SHP77 treated with DMSO at 0.1 percent for 48 hours (cell line): ENCODE measurements at regions not wholly inside any gene's neighbourhood (a gene's known extent, or its start where the extent isn't known, plus 50 kb on each side); places are given as distances from the start of the nearest gene placed in this dataset.
"Not testable (repeated sequence)": the region's sequence is repeated elsewhere in the genome, so short reads cannot be mapped to it uniquely, and the experiment has no call there.

ENCODE experiments used
- DNase-seq: peaks from one replicate; lab custom pipeline; 2025; lab: John Stamatoyannopoulos, UW

DNA sequence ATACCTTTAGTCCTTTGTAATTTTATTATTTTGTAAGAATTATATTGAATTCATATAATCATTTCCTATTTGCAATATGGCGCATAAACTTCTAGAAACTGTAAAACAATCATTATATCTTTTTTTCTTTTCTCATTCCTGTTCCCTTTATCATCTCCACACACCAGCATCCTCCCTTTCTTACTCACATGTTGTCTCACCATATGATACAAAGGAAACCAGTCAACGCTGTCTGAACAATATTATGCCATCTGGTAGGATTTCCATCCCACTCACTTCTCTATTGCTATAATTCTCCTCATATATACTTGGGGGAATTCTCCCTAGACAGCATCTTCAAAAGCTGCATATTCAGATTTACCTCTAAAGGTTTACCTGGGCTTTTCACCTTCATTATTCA lies 389.8 kb downstream of the NDFIP2 start:
- no peak for DNase-seq

DNA sequence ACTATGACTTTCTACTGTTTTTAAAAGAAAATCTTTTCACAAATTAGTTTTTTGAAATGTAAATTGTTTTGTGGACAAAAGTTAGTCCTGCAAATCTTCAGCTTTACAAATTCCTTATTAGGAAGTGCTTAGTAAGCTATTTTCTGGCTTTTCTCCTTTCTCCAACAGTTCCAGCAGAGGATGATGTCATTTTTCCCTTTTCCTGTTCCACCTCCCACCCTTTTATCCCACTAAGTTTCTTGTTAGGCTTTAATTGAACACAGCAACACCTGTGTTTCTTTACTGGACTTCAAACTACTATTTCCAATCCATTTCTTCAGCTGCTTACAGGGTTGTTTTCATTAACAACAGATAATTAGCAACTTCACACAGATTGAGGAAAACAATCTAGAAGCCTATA lies 389.2 kb downstream of the NDFIP2 start:
- no peak for DNase-seq

DNA sequence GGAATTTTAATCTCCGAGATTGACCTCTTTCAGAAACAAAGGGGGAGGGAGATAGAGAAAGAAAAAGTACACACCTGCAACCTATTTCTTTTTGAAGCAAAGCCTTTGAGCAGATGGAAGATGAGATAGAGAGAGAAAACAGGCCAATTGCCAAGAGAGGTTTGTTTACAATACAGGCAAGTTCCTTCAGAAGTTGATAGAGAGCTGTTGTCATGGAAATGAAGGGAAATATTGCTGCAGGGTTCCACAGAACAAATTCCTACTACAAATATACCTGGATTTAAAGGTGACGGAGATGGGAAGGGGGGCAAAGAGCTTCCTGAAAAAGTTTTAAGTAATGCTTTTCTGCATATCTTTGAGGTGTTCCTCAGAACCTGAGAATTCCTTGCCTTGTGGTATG lies 388.4 kb downstream of the NDFIP2 start:
- no peak for DNase-seq

DNA sequence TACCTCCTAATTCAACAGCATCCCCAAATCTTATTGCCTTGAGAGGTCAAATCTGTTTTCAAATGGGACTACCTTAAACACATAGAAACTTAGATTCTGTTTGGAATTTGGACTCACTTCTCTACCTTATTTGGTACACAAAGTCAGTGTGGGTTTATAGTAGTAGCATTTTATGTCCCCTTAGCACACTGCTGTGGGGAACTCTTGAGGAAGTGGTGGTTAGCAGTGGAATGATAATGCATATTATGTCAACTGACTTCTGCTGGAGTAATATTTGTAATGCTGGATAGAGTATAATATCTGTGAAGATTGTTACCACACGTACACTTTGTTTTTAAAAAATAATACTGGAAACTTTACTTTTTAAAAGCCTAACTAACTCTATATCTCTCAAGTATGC lies 386.3 kb downstream of the NDFIP2 start:
- no peak for DNase-seq

DNA sequence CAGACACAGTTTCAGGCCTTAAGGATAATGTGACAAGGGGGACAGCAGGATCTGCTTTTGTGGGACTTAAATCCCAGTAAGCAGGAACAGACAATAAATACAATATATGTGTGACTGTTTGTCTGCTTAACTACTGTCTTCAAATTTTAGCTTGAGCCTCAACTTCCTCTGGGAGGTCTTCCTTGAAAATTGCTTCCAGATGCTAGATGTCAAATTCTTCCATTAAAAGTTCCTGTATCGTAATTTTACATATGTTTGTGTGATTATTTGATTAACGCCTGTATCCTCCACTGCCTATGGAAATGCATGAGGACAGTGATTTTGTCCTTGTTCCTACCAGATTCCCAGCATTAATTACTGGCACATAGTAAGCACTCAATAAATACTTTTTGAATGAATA lies 385.5 kb downstream of the NDFIP2 start:
- DNase-seq: no peak

DNA sequence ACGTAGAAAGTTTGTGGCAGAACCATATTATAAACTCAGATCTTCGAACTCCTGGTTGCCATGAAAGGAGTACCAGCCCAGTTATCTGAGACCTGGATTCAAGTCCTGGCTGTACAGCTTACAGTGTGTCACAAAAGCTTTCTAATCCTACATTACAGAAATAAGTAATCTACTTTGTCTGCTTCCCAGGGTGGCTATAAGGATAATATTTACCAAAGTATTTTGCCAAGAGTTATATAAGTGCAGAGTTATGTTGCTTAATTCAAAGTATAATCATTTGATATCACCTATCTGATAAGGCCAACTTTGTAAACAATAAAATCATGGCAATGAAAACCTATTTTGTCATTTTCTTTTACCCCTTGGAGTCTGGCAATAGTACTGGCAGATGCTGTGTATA lies 381.6 kb downstream of the NDFIP2 start:
- DNase-seq: no peak

DNA sequence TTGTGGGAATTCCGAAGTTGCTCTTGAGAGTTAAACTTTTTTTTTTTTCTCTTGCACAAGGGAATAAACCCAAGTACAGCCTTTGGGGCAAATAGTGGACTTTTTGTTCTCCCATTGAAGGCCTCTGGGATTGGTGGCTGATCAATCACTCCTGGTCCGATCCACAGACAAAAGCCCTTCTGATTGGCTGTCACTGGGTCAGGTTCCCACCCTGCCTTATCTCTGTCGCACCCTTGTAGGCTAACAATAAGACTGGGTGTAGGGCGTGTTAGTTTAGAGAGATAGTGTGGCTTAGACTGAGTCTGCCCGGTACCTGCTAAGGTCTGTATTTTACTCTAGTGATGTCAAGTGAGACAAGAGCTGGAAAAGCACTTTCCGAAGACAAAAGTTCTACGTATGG lies 380.8 kb downstream of the NDFIP2 start:
- DNase-seq: no peak

DNA sequence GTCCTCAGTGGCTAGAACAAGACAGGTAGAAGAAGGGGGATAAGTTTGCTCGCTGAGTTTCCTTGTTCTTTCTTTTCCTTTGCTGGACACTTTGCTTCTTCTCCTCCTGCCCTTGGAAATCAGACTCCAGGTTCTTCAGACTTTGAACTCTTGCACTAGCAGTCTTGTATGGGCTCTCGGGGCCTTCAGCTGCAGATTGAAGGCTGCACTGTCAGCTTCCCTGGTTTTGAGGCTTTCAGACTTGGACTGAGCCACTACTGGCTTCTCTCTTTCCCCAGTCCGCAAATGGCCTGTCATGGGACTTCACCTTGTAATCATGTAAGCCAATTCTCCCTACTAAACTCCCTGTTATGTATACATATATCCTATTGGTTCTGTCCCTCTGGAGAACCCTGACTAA lies 379.8 kb downstream of the NDFIP2 start:
- DNase-seq: no peak

DNA sequence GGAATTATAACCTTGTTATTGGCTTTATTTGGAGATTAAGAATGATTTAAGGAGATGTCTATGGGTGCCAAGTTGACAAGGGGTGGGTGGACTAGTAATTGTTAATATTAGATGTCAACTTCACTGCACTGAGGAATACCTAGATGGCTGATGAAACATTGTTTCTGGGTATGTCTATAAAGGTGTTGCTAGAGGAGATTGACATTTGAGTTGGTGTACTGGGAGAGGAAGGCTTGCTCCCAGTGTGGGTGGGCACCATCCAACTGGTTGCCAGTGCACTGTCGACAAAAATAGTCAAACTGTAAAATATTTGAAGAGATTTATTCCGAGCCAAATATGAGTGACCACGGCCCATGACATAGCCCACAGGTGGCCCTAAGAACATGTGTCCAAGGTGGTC lies 378.8 kb downstream of the NDFIP2 start:
- DNase-seq: no peak

DNA sequence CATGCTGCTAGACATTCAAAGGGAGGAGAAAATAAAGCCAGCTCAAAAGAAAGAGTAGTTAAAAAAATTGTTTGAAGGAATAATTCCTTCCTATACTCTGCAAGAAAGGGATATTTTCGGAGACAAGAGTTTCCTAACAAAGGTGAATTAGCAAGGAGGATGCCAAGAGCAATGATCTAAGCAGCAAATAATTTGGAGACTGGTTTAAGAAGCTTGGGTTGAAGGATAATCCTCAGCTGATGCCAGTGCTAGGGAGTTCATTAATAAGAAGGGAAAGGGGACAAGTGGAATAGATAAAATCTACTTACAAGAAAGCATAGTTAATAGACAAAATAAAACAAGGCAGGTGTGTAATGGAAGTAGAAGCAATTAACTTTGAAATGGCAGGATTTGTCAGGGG lies 372.3 kb downstream of the NDFIP2 start:
- no peak for DNase-seq

DNA sequence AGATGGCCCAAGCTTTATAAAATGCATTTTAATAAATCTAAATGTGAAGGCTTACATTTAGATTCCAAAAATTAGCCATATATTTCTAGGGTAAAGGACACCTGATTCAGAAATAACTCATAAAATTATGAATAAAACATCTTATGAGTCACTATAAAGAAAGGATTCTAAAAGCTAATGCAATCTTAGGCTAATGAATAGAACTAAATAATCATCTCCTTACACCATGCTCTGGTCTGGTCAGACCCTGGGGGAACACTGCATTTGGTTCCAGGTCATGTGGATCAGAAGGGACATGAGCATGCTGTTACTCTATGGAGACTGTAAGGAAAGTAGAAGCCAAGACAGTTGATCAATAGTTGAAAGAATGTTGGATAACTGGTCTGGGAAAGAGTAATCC lies 370.4 kb downstream of the NDFIP2 start:
- no peak for DNase-seq

DNA sequence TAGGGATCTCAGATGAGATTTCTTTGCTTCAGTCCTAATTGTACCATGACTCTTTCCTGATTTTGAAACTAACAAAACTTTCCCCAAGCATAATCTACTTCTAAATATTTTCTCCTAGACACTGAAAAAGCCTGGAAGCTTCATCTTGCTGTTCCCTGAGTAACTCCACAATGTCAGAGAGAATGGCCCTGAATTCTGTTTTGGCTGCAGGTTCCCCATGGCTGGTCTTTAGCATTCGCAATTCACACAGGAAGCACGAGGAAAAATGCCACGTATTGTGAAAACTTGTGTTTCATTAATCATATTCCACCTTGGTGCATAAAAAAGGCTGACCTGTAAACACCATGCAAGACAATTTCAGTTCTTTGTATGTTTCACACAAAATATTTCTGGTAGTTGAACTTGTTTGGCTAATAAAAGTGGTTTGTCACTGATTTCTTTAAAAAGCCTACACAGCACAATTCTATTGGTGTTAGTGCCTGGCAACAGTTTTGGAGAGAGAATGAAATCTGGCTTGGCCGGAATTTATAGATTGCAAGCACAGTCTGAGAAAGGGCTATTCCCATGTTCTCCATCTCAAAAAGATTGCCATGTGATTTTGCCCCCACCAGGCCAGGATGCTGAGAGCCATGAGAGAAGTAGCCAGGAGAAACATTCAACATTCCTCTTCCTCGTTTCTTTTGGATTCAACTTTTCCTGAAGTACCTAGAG lies 367.1 kb downstream of the NDFIP2 start:
- DNase-seq: no peak

DNA sequence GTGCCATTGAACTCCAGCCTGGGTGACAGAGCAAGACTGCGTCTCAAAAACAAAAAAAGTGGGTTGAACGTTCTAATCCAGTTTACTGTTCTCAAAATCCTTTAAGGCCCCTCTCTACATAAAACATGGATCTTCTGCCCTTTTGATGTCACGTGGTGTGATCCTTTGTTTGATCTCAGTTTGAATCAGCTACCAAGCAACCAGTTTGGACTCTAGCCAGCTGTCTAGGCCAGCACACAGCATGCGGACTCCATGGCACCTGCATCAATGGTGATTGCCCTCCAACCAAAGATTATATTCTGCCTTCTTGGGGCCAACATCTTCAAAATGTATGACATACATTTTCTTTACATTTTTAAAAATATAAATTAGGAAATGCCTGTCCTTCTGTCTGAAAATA lies 365.4 kb downstream of the NDFIP2 start:
- no peak for DNase-seq

DNA sequence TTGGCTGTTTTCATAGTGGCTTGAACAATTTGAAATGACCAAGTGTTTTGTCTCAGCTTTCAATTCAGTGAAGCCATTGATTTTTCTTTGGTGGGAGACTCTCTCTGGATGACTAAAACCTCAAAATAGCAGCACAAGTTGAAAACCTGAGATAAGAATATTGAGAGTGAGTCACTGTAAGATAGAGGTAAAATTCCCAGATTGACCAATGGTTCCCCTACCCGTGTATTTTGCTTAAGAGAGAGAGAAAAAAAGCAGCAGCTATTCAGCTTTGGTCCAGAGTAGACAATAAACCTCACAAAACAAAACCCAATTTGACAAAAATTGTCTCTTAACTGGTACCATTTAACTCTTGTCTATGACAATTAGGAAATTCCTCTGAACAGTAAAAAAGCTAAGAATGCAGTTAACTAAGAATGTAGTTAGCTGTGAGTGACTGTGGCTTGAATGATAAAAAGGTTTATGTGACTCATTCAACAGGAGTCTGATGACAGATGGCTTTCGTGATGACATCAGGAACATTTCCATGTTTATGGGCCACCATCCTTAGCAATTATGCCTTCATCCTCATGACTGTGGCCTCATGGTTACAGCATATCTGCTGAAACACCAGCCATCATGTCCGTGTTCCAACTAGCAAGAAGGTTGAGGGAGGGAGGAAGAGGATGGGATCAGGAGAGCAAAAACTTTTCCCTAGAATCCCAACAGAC lies 356.9 kb downstream of the NDFIP2 start:
- no peak for DNase-seq

DNA sequence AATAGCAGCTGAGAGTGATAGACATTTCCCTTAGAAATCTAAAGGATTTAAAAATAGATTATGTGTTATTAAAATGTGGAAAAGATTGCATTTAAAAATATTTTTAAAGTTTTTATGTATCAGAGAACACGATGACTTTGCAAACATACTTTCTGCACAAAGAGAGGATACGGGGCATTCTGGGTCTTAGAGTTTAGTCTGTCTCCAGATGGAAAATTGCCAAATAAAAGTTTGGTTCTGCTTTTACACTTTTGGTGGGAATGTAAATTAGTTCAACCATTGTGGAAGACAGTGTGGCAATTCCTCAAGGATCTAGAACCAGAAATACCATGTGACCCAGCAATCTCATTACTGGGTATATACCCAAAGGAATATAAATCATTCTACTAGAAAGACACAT lies 355.2 kb downstream of the NDFIP2 start:
- not testable (repeated sequence) for DNase-seq

DNA sequence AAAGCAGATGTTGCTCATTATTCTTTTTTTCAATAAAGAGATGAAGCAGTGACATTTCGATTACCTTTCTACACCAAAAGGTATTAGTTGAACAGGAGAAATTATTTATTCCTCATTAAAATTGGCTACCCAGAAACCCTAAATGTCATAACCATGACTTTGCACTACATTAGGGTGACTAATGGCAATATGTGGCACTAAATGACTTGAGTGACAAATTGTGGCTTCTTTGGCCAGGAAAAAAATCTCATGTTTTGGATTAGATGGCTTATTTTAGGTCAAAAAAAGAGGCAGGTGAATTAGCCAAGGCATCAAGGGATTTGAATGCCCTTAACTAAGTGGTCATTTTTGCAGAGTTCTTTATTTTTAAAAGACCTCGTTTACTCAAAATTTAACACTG lies 353.9 kb downstream of the NDFIP2 start:
- no peak for DNase-seq

DNA sequence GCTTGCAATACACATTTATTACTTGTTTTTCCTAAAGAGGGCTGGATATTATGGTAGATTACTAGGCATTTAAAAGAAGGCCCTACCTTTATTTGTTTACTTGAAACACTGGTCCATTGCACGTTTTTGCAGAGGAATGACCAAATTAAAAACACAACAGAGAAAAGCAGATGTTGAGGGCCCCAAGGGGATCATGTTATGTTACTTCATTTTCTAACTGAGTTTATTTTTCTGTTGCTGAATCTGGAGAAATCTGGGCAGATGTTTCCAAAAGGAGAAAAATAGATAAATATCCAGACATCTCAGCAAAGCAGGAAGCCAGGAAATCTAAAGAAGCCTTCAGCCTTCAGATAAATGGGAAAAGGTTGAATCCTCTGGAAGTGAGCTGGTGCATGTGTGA lies 353.0 kb downstream of the NDFIP2 start:
- no peak for DNase-seq

DNA sequence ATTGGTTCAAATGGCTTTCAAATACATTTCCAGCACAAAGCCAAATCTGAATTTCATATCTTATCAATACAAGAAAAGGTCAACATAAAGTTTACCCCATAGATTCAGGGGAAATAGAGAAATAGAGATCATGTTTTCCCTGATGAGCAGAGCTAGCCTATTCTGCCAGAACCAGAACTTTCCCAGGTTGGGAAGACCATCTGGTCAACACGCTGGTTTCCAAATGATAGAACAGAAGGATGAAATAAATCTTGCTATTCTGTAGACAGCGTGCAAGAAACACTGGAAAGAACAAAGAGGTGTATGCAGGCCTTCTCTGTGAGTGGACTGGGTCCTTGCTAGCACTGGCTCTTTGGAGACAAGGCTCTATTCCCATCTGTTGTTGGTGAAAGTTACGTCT lies 350.6 kb downstream of the NDFIP2 start:
- DNase-seq: no peak

DNA sequence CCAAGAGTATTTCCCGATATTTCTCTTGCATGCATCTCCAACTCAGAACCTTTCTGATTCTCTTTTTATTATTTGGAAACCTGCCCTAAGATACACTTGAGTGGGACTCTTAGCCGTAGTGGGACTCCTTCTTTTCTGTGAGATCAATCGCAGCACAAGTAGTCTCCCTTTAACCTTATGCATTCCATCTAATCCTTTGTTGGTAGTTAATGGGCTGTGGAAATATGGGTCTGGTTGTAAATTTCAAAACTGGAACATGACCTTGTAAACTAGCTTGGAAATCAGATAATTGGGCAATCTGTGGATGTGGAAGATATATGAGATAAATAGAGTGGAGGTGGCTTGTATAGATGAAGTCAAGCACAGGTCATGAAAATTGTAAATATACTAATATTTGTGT lies 350.0 kb downstream of the NDFIP2 start:
- no peak for DNase-seq

DNA sequence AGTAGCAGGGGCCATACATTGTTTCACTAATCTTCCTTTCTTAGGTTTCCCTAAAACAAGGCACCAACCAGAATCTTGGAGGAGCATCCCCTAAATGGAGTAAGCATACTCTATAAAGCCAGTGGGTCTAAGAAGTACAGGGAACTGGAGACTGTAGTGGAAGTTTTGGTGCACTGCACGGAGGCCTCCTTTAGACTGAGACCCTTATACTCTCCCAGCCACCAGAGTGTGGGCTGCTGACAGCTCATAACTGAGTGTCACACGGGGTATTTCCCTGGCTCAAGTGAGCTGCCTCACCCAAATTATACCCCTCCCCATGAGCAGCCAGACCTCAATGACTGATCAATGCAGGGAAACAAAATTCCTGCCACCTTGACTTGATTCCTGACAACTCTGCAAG lies 349.5 kb downstream of the NDFIP2 start:
- no peak for DNase-seq

DNA sequence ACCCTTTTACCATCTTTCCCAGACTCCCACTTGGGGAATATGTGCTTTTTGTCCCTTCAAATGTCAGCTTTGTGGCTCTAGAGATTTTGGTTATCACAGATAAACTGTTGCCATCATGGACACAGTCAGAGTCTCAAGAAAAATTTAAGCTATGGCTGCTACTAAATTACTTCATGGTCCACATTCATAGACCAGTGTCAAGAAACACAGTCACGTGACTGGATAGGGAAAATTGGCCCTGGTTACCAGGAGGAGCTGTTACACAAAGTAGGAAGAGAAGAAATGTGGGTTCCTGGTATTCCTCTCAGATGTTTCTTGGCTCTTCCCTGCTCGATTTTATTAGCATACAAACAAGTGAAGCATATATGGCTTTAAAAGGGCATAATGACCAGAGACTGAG lies 348.9 kb downstream of the NDFIP2 start:
- no peak for DNase-seq

DNA sequence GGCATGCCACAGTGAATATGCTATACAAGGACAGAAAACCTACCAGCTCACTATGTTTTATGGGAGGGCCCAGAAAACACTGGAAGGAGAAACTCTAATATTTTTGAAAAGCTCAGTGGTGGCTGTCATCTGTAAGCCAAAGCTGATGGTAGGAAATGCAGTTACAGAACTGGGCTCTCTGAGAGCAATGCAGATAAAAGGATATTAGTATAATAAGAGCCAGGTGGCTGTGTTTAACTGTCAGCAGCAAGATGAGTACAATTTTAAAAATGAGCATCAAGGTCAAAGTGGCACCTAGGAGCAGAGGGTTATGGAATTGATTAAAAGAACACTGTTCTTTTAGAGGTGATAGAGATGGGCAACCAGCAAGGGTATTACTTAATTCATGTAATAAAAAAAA lies 345.0 kb downstream of the NDFIP2 start:
- DNase-seq: no peak

DNA sequence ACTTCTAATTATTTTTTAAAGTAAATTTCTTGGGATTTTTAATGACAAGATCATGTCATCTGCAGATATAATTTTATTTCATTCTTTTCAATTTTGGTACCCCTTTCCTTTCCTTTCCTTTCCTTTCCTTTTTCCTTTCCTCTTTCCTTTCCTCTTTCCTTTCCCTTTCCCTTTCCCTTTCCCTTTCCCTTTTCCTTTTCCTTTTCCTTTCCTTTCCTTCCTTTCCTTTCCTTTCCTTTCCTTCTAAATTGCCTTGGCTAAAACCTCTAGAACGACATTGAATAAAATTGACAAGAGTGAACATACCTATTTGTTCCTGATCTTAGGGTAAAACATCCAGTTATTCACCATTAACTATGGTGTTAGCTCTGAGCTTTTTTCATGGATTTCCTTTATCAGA lies 334.1 kb downstream of the NDFIP2 start:
- DNase-seq: no peak
